IMR-90 (cell line): ENCODE measurements at regions not wholly inside any gene's neighbourhood (a gene's known extent, or its start where the extent isn't known, plus 50 kb on each side); places are given as distances from the start of the nearest gene placed in this dataset.
A peak's percentile ranks its signal among the peaks of the same experiment; 100 is the strongest.

ENCODE experiments used
- ATAC-seq: fragments of 200-7000 bp; cut with Tn5 transposase; 2 replicates; pipeline ENCODE4 v1.9.1; 2020; ENCODE audit warnings: low read depth, mild to moderate bottlenecking, moderate library complexity
- BruUV-seq: library from RNA; stranded (reverse); fragments of 400-500 nt; replicated peaks from 2 replicates; lab custom pipeline; 2021; lab: Mats Ljungman, UMichigan
- CTCF ChIA-PET: fragments of 300-600 bp; formaldehyde crosslinking; extraction: SDS; loops from one replicate; lab custom pipeline; 2021; ENCODE audit warnings: antibody characterized with exemption; lab: Yijun Ruan, JAX
- POLR2A ChIA-PET: fragments of 300-600 bp; sonication (Branson Sonifier 250); formaldehyde crosslinking; loops from one replicate; lab custom pipeline; 2022; ENCODE audit warnings: antibody characterized with exemption; ENCODE audit not compliant: unreplicated experiment; lab: Charles Lee
- DNase-seq: peaks from one replicate; pipeline ENCODE4 v3.0.0; 2013
- H2AFZ ChIP-seq: replicated peaks from 2 replicates; pipeline ENCODE3; 2013; ENCODE audit warnings: low read length, mild to moderate bottlenecking; ENCODE audit not compliant: poor library complexity
- H2AK5ac ChIP-seq: 2 replicates; pipeline ENCODE4 v1.6.1; 2013; ENCODE audit warnings: low read depth, low read length, inconsistent platforms
- H2AK9ac ChIP-seq: replicated peaks from 2 replicates; pipeline ENCODE3; 2013; ENCODE audit warnings: mild to moderate bottlenecking, low read depth, low read length, moderate library complexity; ENCODE audit not compliant: poor library complexity
- H2BK120ac ChIP-seq: 2 replicates; pipeline ENCODE4 v1.6.1; 2013; ENCODE audit warnings: low read depth, low read length, inconsistent platforms
- H2BK15ac ChIP-seq: 3 replicates; pipeline ENCODE4 v1.6.1; 2013; ENCODE audit warnings: low read depth, low read length, inconsistent platforms
- H2BK20ac ChIP-seq: 2 replicates; pipeline ENCODE4 v1.6.1; 2013; ENCODE audit warnings: low read depth, mild to moderate bottlenecking, inconsistent platforms, low read length, moderate library complexity
- H2BK5ac ChIP-seq: 2 replicates; pipeline ENCODE4 v1.6.1; 2013; ENCODE audit warnings: mild to moderate bottlenecking, low read depth, low read length, inconsistent platforms; ENCODE audit not compliant: poor library complexity, severe bottlenecking
- H3K14ac ChIP-seq: replicated peaks from 2 replicates; pipeline ENCODE4 v1.6.1; 2013; ENCODE audit warnings: low read depth, low read length, inconsistent platforms
- H3K18ac ChIP-seq: 2 replicates; pipeline ENCODE4 v1.6.1; 2013; ENCODE audit warnings: low read depth, low read length, control low read depth
- H3K23ac ChIP-seq: 2 replicates; pipeline ENCODE4 v1.6.1; 2013; ENCODE audit warnings: low read depth, low read length, inconsistent platforms
- H3K27ac ChIP-seq: 2 replicates; pipeline ENCODE4 v1.5.1; 2013; ENCODE audit warnings: mild to moderate bottlenecking, control low read depth, low read length; ENCODE audit not compliant: insufficient read depth
- H3K27me3 ChIP-seq: 2 replicates; pipeline ENCODE4 v1.6.1; 2013; ENCODE audit warnings: low read length; ENCODE audit not compliant: control insufficient read depth, insufficient read depth
- H3K36me3 ChIP-seq: 2 replicates; pipeline ENCODE4 v1.6.1; 2013; ENCODE audit warnings: low read length, mixed read lengths; ENCODE audit not compliant: control insufficient read depth, insufficient read depth
- H3K4ac ChIP-seq: 2 replicates; pipeline ENCODE4 v1.6.1; 2013; ENCODE audit warnings: low read depth, low read length, inconsistent platforms
- H3K4me1 ChIP-seq: 2 replicates; pipeline ENCODE4 v1.6.1; 2013; ENCODE audit warnings: low read length, mixed read lengths; ENCODE audit not compliant: control insufficient read depth, insufficient read depth
- H3K4me2 ChIP-seq: 2 replicates; pipeline ENCODE4 v1.6.1; 2013; ENCODE audit warnings: low read depth, mild to moderate bottlenecking, control low read depth, low read length, moderate library complexity
- H3K4me3 ChIP-seq: 2 replicates; pipeline ENCODE4 v1.5.1; 2013; ENCODE audit warnings: low read depth, mild to moderate bottlenecking, control low read depth, low read length, moderate library complexity; ENCODE audit not compliant: insufficient read depth
- H3K56ac ChIP-seq: 2 replicates; pipeline ENCODE4 v1.6.1; 2013; ENCODE audit warnings: low read length, inconsistent platforms; ENCODE audit not compliant: insufficient read depth; ENCODE audit errors: extremely low read depth
- H3K79me1 ChIP-seq, 2 experiments: 2 replicates each; pipeline ENCODE4 v1.6.1; 2013; ENCODE audit warnings: low read length in 2 of 2, inconsistent platforms in 1 of 2, low read depth in 1 of 2
- H3K9ac ChIP-seq: 2 replicates; pipeline ENCODE4 v1.6.1; 2013; ENCODE audit warnings: low read depth, low read length, control low read depth
- H3K9me1 ChIP-seq: 2 replicates; pipeline ENCODE4 v1.6.1; 2013; ENCODE audit warnings: low read length, inconsistent platforms; ENCODE audit not compliant: insufficient read depth
- H3K9me3 ChIP-seq: 2 replicates; pipeline ENCODE4 v1.6.1; 2013; ENCODE audit warnings: low read length; ENCODE audit not compliant: control insufficient read depth, insufficient read depth
- H4K20me1 ChIP-seq: 2 replicates; pipeline ENCODE4 v1.6.1; 2013; ENCODE audit warnings: low read length, inconsistent platforms; ENCODE audit not compliant: insufficient read depth
- H4K5ac ChIP-seq: 2 replicates; pipeline ENCODE4 v1.6.1; 2013; ENCODE audit warnings: mild to moderate bottlenecking, low read depth, low read length, control low read depth
- H4K8ac ChIP-seq, 2 experiments: 2 replicates each; pipeline ENCODE4 v1.6.1; 2013; ENCODE audit warnings: low read depth in 2 of 2, low read length in 2 of 2, control low read depth in 1 of 2, inconsistent platforms in 1 of 2
- H4K91ac ChIP-seq: 2 replicates; pipeline ENCODE4 v1.6.1; 2013; ENCODE audit warnings: low read depth, low read length, inconsistent platforms; ENCODE audit not compliant: insufficient read depth
- BHLHE40 ChIP-seq: fragments of 150-350 bp; IDR thresholded peaks from 2 replicates; pipeline ENCODE4 v1.6.1; 2016; ENCODE audit warnings: mild to moderate bottlenecking, low read depth, low read length
- CHD1 ChIP-seq: IDR thresholded peaks from 2 replicates; pipeline ENCODE4 v1.6.1; 2012; ENCODE audit warnings: low read depth, low read length, improper control_type of control experiment
- FOS ChIP-seq: fragments of 150-350 bp; IDR thresholded peaks from 2 replicates; pipeline ENCODE4 v1.6.1; 2016; ENCODE audit warnings: low read depth, low read length
- MAFK ChIP-seq: IDR thresholded peaks from 2 replicates; pipeline ENCODE4 v1.6.1; 2012; ENCODE audit warnings: low read depth, low read length, improper control_type of control experiment
- MAZ ChIP-seq: IDR thresholded peaks from 2 replicates; pipeline ENCODE4 v1.6.1; 2012; ENCODE audit warnings: low read depth, mild to moderate bottlenecking, low read length, improper control_type of control experiment, moderate library complexity, borderline replicate concordance
- MXI1 ChIP-seq: IDR thresholded peaks from 2 replicates; pipeline ENCODE4 v1.6.1; 2012; ENCODE audit warnings: low read depth, mild to moderate bottlenecking, low read length, moderate library complexity, borderline replicate concordance
- NFE2L2 ChIP-seq: fragments of 150-350 bp; IDR thresholded peaks from 2 replicates; pipeline ENCODE4 v1.6.1; 2016; ENCODE audit warnings: low read depth, mild to moderate bottlenecking, low read length
- POLR2A ChIP-seq: IDR thresholded peaks from 2 replicates; pipeline ENCODE4 v1.6.1; 2012; ENCODE audit warnings: mild to moderate bottlenecking, low read depth, low read length
- RAD21 ChIP-seq: IDR thresholded peaks from 2 replicates; pipeline ENCODE4 v1.6.1; 2012; ENCODE audit warnings: low read length, improper control_type of control experiment
- RCOR1 ChIP-seq: IDR thresholded peaks from 2 replicates; pipeline ENCODE4 v1.6.1; 2012; ENCODE audit warnings: mild to moderate bottlenecking, low read length, improper control_type of control experiment; ENCODE audit not compliant: insufficient replicate concordance
- RFX5 ChIP-seq: IDR thresholded peaks from 2 replicates; pipeline ENCODE4 v1.8.0; 2012; ENCODE audit warnings: low read depth, mild to moderate bottlenecking, low read length, moderate library complexity
- SMC3 ChIP-seq: fragments of 150-350 bp; IDR thresholded peaks from 2 replicates; pipeline ENCODE4 v1.6.1; 2016; ENCODE audit warnings: low read depth, mild to moderate bottlenecking, antibody characterized with exemption, low read length, moderate library complexity
- WGBS, 2 experiments: methylation state at CpG; one replicate each; pipeline versions ENCODE4 v1.1.5 to v1.1.7; 2013; ENCODE audit warnings: missing lambda C conversion rate in 2 of 2; ENCODE audit not compliant: insufficient read length in 1 of 2; ENCODE audit errors: extremely low coverage in 2 of 2; 5-methylcytosine and 5-hydroxymethylcytosine counted together
- dilution Hi-C: fragments of 300-500 bp; cut with HindIII; formaldehyde crosslinking; loops from one replicate; pipeline ENCODE4 v1.14.3; 2018; ENCODE audit warnings: low sequenced_read_pairs; ENCODE audit not compliant: unreplicated experiment
- in situ Hi-C: fragments of 300-500 bp; cut with MboI; formaldehyde crosslinking; loops from 3 replicates; pipeline ENCODE4 v1.14.3; 2019; ENCODE audit warnings: low sequenced_read_pairs, inconsistent platforms, mixed read lengths
- intact Hi-C: fragments of 100-400 bp; cut with micrococcal nuclease; formaldehyde crosslinking; loops from 2 replicates; pipeline ENCODE4 v1.10.0; 2022
- TF ChIP-seq, protein P1 (sequence below): conservative IDR thresholded peaks from 2 replicates; pipeline ENCODE4 v1.5.1; 2012; ENCODE audit warnings: mild to moderate bottlenecking, low read depth, low read length, improper control_type of control experiment

DNA sequence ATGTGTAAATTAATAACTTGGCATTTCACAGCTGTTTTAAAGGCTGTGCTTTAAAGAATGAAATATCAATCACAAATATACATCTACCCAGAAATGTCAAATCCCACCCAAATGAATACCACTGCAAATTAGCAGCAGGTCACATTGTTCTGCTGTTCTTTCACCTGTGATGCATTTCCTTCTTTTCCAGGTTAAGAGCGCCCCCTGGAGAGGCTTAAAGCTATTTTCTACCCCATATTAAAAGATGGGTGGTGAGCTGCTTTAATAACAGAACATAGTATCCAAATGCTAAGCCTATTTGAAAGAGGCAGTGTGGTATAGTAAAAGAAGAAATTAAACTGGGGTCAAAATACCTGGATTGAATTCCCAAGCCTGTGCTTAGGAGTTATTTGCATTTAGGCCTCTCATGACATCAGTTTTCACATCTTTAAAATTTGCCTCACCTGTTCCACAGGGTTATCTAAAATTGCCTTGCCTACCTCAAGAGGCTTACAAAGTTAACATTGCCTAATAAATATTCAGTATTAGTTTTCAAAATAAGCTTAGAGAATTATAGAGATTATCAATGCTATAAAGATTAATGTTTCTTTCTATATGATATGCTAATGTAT, 396.9 kb upstream of the SLITRK5 start:
- Histone ChIP-seq H3K9ac (no peak overlapping the region), H3K36me3 (no peaks in the 10 kb centered on the region), H3K23ac (no peak overlapping the region), H3K4me1 (no peaks in the 10 kb centered on the region), H3K9me3 (no peaks in the 10 kb centered on the region), H3K9me1 (no peaks in the 10 kb centered on the region), H2BK5ac (no peak overlapping the region), H3K56ac (no peak overlapping the region), H4K5ac (no peak overlapping the region), H3K4me3 (no peak overlapping the region), H2AFZ (no peak overlapping the region), H4K20me1 (no peaks in the 10 kb centered on the region), H2BK20ac (no peak overlapping the region), H2BK120ac (no peak overlapping the region), H3K27ac (no peak overlapping the region), H3K14ac (no peak overlapping the region), H3K79me1 (no peaks in the 10 kb centered on the region), H4K8ac (no peak overlapping the region), H2BK15ac (no peak overlapping the region), H3K27me3 (no peaks in the 10 kb centered on the region), H2AK9ac (no peak overlapping the region), H3K4ac (no peak overlapping the region), H2AK5ac (no peak overlapping the region), H3K18ac (no peak overlapping the region), H3K4me2 (no peak overlapping the region), H4K91ac (no peak overlapping the region)
- DNase-seq, result peak; percentile 47
- ATAC-seq, result peak; percentile 83
- WGBS, 2 experiments, result no CpG with 5 or more reads among the region's 1 CpG
- no TSS peak for BruUV-seq
- intact Hi-C loops (loop anchor here (1.0 to 10.0 kb wide), 3 partner anchors 299 to 404 kb away; partner anchors contain the start of gene SLITRK5), in situ Hi-C loops (no loop called here), dilution Hi-C loops (no loop called here)
- CTCF ChIA-PET, result interaction anchor here (0.6 to 2.2 kb wide), 12 partner anchors 8 to 408 kb away, joined by 3 to 40 read pairs (median 4); no protein-coding TSS in a partner anchor
- TF ChIP-seq MAZ, result no peak
- no peak for TF ChIP-seq POLR2A
- no peak for TF ChIP-seq FOS
- TF ChIP-seq RFX5, result no peak
- no peak for TF ChIP-seq NFE2L2
- TF ChIP-seq, protein P1, sequence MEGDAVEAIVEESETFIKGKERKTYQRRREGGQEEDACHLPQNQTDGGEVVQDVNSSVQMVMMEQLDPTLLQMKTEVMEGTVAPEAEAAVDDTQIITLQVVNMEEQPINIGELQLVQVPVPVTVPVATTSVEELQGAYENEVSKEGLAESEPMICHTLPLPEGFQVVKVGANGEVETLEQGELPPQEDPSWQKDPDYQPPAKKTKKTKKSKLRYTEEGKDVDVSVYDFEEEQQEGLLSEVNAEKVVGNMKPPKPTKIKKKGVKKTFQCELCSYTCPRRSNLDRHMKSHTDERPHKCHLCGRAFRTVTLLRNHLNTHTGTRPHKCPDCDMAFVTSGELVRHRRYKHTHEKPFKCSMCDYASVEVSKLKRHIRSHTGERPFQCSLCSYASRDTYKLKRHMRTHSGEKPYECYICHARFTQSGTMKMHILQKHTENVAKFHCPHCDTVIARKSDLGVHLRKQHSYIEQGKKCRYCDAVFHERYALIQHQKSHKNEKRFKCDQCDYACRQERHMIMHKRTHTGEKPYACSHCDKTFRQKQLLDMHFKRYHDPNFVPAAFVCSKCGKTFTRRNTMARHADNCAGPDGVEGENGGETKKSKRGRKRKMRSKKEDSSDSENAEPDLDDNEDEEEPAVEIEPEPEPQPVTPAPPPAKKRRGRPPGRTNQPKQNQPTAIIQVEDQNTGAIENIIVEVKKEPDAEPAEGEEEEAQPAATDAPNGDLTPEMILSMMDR, result peak; percentile 77
- TF ChIP-seq MXI1, result no peak
- TF ChIP-seq RCOR1, result no peak
- no peak for TF ChIP-seq MAFK
- TF ChIP-seq BHLHE40, result no peak
- peak; percentile 83 for TF ChIP-seq RAD21
- TF ChIP-seq SMC3, result peak; percentile 75
- no peak for TF ChIP-seq CHD1
- POLR2A ChIA-PET, result interaction anchor here (0.8 kb wide), 1 partner anchor 404 kb away, joined by 4 read pairs; no protein-coding TSS in a partner anchor
